Natural killer cell treated with Interleukin-12 subunit alpha and Interleukin-12 subunit beta and Interleukin-15 and Interleukin-18, amount 100 ng/mL, for 72 hours (primary cell): ENCODE measurements at regions not wholly inside any gene's neighbourhood (a gene's known extent, or its start where the extent isn't known, plus 50 kb on each side); places are given as distances from the start of the nearest gene placed in this dataset.
"Not testable (repeated sequence)": the region's sequence is repeated elsewhere in the genome, so short reads cannot be mapped to it uniquely, and the experiment has no call there.

Experiments used
- ATAC-seq, 2 donors: fragments of 150-1000 bp; cut with Tn5 transposase in 1 of 2; sonication (Bioruptor Pico), chemical (Tn5 transposase) in 1 of 2; 2 replicates each; pipeline ENCODE4 v1.10.0; 2021
- DNase-seq: peaks from one replicate; pipeline ENCODE4 v3.0.0; 2022; ENCODE audit warnings: low spot score
- H3K27ac Mint-ChIP-seq, 2 donors: 1 replicate in 1 of 2; 2 replicates in 1 of 2; pipeline ENCODE4 v1.8.0; 2022; ENCODE audit warnings: mixed read lengths in 2 of 2, mild to moderate bottlenecking in 1 of 2, moderate library complexity in 1 of 2
- H3K27me3 Mint-ChIP-seq, 2 donors: 1 replicate in 1 of 2; 2 replicates in 1 of 2; pipeline ENCODE4 v1.8.0; 2022; ENCODE audit warnings: mixed read lengths in 2 of 2
- H3K36me3 Mint-ChIP-seq: one replicate; pipeline ENCODE4 v1.8.0; 2022; ENCODE audit warnings: mixed read lengths
- H3K4me1 Mint-ChIP-seq, 2 donors: 1 replicate in 1 of 2; 2 replicates in 1 of 2; pipeline ENCODE4 v1.8.0; 2022; ENCODE audit warnings: low read depth in 2 of 2, mixed read lengths in 2 of 2, mild to moderate bottlenecking in 1 of 2
- H3K4me3 Mint-ChIP-seq: one replicate; pipeline ENCODE4 v1.8.0; 2022; ENCODE audit warnings: mixed read lengths
- H3K9me3 Mint-ChIP-seq: 2 replicates; pipeline ENCODE4 v1.8.0; 2022; ENCODE audit warnings: mixed read lengths

DNA sequence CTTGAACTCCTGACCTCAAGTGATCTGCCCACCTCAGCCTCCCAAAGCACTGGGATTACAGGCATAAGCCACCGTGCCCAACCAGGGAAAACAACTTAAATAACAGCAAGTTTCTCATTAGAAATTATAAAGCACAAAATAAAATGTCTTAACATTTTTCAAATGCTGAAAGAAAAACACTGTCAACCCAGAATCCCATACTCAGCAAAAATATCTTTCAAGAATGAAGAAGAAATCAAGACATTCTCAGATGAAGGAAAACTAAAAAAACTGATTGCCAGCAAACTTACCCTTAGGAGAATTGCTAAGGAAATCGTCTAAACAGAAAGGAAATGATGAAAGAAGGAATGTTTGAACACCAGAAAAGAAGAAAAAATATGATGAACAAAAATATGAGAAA, 191.1 kb upstream of the NR5A2 start:
- Mint-ChIP-seq H3K4me3 (no peak overlapping the region), H3K4me1 (no peaks in the 10 kb centered on the region), H3K36me3 (no peaks in the 10 kb centered on the region), H3K27ac (no peak overlapping the region), H3K27me3 (peaks cover 26 to 42% of the 10 kb centered on the region in 2 donors), H3K9me3 (peaks cover 3% of the 10 kb centered on the region)
- DNase-seq = no peak
- ATAC-seq = no peak

DNA sequence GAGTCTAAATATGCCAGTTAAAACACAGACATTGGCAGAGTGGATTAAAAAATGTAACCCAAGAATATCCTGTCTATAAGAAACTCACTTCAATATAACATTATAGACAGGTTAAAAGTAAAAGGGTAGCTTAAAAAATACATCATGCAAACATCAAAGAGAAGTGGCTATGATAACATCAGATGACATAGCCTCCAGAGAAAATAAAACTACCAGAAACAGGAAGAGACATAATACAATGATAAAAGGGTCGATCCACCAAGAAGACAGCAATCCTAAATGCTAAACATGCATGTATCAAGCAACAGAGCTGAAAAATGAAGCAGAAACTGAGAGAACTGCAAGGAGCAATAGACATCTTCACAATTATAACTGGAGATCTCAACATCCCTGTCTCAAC, 190.2 kb upstream of the NR5A2 start:
- peaks cover 3% of the 10 kb centered on the region for H3K9me3 Mint-ChIP-seq
- H3K36me3 Mint-ChIP-seq = no peaks in the 10 kb centered on the region
- no peak overlapping the region for H3K4me3 Mint-ChIP-seq
- H3K4me1 Mint-ChIP-seq = no peaks in the 10 kb centered on the region
- no peak for ATAC-seq
- DNase-seq = no peak
- H3K27ac Mint-ChIP-seq = no peak overlapping the region
- peaks cover 26 to 42% of the 10 kb centered on the region in 2 donors for H3K27me3 Mint-ChIP-seq

DNA sequence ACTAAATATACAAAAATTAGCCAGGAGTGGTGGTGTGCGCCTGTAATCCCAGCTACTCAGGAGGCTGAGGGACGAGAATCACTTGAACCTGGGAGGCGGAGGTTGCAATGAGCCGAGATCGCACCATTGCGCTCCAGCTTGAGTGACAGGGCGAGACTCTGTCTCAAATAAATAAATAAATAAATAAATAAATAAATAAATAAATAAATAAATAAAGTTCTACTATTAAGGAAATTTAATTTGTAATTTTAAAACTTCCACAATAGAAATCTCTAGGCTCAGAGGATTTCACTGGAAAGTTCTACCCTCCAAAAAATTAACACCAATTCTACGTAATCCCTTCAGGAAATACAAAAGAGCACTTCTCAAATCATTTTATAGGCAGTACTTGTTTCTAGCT, 187.9 kb upstream of the NR5A2 start:
- ATAC-seq, H3K36me3 Mint-ChIP-seq, DNase-seq, H3K4me1 Mint-ChIP-seq, H3K9me3 Mint-ChIP-seq, H3K27ac Mint-ChIP-seq, H3K4me3 Mint-ChIP-seq: not testable (repeated sequence)
- peaks cover 23 to 43% of the 10 kb centered on the region in 2 donors for H3K27me3 Mint-ChIP-seq

DNA sequence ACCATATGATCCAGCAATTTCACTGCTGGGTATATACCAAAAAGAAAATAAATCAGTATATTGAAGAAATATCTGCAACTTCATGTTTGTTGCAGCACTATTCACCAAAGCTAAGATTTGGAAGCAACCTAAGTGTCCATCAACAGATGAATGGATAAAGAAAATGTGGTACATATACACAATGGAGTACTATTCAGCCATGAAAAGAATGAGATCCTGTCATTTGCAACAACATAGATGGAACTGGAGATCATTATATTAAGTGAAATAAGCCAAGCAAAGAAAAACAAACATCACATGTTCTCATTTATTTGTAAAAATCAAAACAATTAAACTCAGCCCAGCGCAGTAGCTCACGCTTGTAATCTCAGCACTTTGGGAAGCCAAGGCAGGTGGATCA, 184.4 kb upstream of the NR5A2 start:
- H3K36me3 Mint-ChIP-seq, DNase-seq, H3K4me3 Mint-ChIP-seq, H3K4me1 Mint-ChIP-seq, H3K9me3 Mint-ChIP-seq, ATAC-seq, H3K27ac Mint-ChIP-seq: not testable (repeated sequence)
- H3K27me3 Mint-ChIP-seq = peaks cover 14 to 33% of the 10 kb centered on the region in 2 donors

DNA sequence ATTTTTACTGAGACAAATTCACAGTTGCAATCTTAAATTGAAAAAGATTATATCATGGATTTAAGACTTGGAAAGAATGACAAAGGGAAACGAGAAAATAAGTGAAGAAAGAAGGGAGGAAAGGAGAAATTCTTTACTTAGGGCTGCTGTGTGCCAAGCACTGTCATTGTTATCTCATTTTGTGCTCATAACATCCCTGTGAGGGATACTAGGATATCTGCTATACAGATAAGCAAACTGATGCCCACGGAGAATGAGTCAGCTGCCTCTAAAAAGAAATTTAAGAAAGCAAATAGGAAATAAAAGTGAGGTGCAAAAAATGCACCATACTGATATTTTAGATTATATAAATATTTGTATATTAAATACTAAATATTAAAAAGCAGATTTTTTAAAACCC, 183.6 kb upstream of the NR5A2 start:
- H3K27ac Mint-ChIP-seq = no peak overlapping the region
- DNase-seq (no peak), ATAC-seq (no peak)
- no peak overlapping the region for H3K4me3 Mint-ChIP-seq
- peaks cover 10 to 29% of the 10 kb centered on the region in 2 donors for H3K27me3 Mint-ChIP-seq
- peaks cover 2% of the 10 kb centered on the region for H3K9me3 Mint-ChIP-seq
- H3K36me3 Mint-ChIP-seq = no peaks in the 10 kb centered on the region
- H3K4me1 Mint-ChIP-seq = no peaks in the 10 kb centered on the region

DNA sequence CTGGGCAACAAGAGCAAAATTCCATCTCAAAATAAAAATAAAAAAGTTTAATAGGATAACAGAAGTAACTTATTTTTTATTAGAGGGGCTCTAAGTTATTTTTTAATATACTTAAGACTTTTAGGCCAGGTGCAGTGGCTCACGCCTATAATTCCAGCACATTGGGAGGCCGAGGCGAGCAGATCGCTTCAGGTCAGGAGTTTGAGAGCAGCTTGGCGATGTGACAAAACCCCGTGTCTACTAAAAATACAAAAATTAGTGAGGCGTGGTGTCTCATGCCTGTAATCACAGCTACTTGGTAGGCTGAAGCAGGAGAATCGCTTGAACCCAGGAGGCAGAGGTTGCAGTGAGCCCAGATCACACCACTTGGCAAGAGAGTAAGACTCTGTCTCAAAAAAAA, 180.5 kb upstream of the NR5A2 start:
- H3K27ac Mint-ChIP-seq = no peak overlapping the region
- no peaks in the 10 kb centered on the region for H3K36me3 Mint-ChIP-seq
- no peak overlapping the region for H3K4me3 Mint-ChIP-seq
- DNase-seq (no peak), ATAC-seq (no peak)
- no peaks in the 10 kb centered on the region for H3K4me1 Mint-ChIP-seq
- peaks cover 8 to 26% of the 10 kb centered on the region in 2 donors for H3K27me3 Mint-ChIP-seq
- H3K9me3 Mint-ChIP-seq = no peaks in the 10 kb centered on the region

DNA sequence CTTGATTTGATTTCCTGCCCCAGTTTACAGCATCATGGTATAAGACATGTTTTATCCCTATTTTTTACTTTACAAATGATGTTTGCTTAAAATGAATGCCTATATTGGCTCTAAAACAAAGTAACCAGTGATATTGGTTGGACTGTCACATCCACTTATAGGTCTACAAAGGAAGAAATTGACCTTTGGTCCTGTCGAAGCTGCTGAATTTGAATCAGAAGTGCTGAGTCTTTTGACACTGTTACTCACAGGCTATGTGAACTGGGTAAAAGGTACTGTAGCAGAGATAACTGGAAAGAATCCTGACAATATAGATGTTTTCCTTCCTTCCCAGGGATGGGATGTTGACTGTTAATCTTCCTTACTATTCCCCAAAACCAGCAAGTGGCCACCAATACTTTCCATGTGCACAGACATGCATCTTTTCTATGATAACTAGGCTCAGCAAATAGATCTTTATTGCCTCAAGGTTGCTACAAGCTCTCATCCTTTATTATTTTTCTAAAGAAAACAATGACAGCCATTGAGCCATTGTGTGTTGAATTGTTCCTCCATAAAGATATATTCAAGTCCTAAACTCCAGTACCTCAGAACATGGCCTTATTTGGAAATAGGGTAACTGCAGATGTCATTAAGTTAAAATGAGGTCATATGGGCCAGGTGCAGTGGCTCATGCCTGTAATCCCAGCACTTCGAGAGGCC, 175.9 kb upstream of the NR5A2 start:
- H3K9me3 Mint-ChIP-seq = no peaks in the 10 kb centered on the region
- H3K36me3 Mint-ChIP-seq = no peaks in the 10 kb centered on the region
- no peak for ATAC-seq
- no peak overlapping the region for H3K27ac Mint-ChIP-seq
- DNase-seq = no peak
- no peak overlapping the region for H3K4me3 Mint-ChIP-seq
- H3K4me1 Mint-ChIP-seq = no peaks in the 10 kb centered on the region
- peaks cover 16 to 26% of the 10 kb centered on the region in 2 donors for H3K27me3 Mint-ChIP-seq

DNA sequence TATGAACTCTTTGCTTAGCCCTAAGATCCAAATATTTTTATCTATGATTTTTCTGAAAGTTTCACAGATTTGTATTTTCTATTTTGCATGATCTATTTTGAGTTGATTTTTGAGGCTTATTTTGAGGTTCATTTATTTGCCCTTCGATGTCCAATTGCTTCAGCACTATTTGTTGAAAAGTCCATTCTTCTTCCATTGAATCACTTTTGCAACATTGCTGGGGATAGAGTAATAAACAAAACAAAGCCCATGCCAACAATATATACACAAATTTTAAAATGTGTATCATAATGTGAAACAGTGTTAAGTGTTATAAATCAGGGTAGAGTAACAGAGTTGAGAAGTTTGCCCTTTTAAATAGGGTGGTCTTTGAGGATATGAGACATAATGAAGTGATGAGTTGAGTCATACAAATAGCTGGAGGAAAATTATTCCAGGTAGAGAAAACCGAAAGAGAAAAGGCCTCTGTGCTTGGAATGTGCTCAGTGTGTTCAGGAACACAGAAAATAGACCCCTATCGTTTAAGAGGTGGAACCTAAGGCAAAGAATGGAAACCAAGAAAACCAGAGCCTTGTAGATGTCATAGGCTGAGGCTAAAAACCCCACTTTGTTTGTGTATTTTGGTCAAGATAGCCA, 172.7 kb upstream of the NR5A2 start:
- Mint-ChIP-seq H3K27ac (no peak overlapping the region), H3K27me3 (peaks cover 22 to 27% of the 10 kb centered on the region in 2 donors), H3K4me1 (peaks cover 6 to 9% of the 10 kb centered on the region in 2 donors), H3K9me3 (no peaks in the 10 kb centered on the region), H3K4me3 (no peak overlapping the region), H3K36me3 (no peaks in the 10 kb centered on the region)
- ATAC-seq (no peak), DNase-seq (no peak)

DNA sequence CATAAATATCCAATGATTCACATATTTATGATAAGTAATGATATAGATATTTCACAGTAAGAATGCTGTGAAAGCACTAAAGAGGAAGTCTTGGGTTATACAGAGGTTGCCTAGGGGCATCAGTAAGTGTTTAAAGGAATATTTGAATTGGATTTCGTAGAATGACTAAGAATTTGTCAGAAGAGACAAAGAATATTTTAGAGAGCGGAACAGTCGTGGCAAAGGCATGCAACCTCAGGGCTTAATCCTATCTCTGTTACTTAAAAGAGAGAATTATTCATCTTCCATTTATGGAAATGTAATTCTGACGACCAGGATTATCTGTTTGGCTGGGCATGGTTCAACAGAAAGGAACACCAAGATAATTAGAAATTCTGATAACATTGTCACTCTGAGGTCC, 171.9 kb upstream of the NR5A2 start:
- H3K27ac Mint-ChIP-seq = no peak overlapping the region
- no peaks in the 10 kb centered on the region for H3K36me3 Mint-ChIP-seq
- peaks cover 6 to 9% of the 10 kb centered on the region in 2 donors for H3K4me1 Mint-ChIP-seq
- H3K27me3 Mint-ChIP-seq = peaks cover 22 to 28% of the 10 kb centered on the region in 2 donors
- ATAC-seq (no peak), DNase-seq (no peak)
- no peaks in the 10 kb centered on the region for H3K9me3 Mint-ChIP-seq
- H3K4me3 Mint-ChIP-seq = no peak overlapping the region

DNA sequence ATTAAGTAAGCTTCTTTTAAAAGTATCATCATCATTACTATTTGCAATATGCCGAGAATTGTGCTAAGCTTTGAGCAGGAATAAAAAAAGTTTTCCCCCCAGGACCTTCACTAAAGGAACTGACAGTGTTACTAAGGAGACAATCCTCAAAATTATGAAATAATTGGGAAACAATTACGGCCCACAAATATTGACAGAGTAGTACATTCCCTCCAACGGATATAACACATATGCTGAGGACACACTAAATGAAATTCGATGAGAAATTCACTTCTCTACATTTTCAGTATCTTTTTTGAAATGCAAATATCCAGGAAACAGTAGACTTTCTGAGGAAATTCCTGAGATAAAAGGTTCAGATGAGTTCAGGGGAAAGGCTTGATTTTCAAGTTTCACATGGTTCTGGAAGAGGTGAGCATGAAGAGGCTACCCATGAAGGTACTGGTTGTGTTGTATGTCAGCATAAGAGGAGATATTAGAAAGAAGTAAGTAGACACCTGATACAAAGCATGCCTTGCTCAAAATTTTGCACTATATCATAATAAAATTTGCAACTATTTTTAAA, 171.2 kb upstream of the NR5A2 start:
- no peak overlapping the region for H3K27ac Mint-ChIP-seq
- no peak for DNase-seq
- no peak overlapping the region for H3K4me3 Mint-ChIP-seq

DNA sequence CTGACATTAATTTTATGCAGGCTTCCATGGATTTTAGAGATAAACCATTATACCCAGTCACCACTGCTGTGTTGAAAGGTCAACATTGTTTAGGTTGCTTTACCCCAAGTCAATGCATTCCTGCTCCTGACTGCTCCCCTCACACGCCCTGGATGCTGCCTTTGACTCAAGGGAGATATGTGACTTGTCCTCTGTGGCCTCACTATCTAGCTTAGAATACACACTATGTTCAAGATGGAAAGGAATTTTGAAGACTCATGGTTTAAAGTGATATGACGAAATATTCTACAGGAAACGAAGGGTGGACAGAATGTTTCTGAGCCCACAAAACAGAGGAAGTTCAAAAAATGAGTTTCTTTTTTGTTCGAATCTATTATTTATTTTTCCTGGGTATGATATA, 170.4 kb upstream of the NR5A2 start:
- H3K9me3 Mint-ChIP-seq = no peaks in the 10 kb centered on the region
- H3K4me1 Mint-ChIP-seq = peaks cover 6 to 9% of the 10 kb centered on the region in 2 donors
- no peaks in the 10 kb centered on the region for H3K36me3 Mint-ChIP-seq
- no peak overlapping the region for H3K27ac Mint-ChIP-seq
- DNase-seq (no peak), ATAC-seq (no peak)
- no peak overlapping the region for H3K4me3 Mint-ChIP-seq
- H3K27me3 Mint-ChIP-seq = peaks cover 22 to 28% of the 10 kb centered on the region in 2 donors

More for the DNA sequence above, 171.2 kb upstream of the NR5A2 start:
- ATAC-seq = no peak
- no peaks in the 10 kb centered on the region for H3K9me3 Mint-ChIP-seq
- peaks cover 6 to 9% of the 10 kb centered on the region in 2 donors for H3K4me1 Mint-ChIP-seq
- peaks cover 22 to 28% of the 10 kb centered on the region in 2 donors for H3K27me3 Mint-ChIP-seq
- H3K36me3 Mint-ChIP-seq = no peaks in the 10 kb centered on the region

DNA sequence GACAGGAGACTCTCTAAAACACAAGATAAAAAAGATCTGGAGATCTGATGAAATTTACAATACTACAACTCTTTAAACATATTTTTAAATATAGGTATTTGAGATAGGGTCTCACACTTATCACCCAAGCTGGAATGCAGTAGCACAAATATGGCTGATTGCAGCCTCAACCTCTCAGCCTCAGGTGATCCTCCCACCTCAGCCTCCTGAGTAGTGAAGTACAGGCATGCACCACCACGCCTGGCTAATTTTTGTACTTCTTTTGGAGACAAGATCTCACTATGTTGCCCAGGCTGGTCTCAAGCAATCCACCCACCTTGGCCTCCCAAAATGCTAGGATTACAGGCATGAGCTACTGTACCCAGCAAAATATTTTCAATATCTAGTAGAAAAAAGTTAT, 170.0 kb upstream of the NR5A2 start:
- no peaks in the 10 kb centered on the region for H3K9me3 Mint-ChIP-seq
- H3K4me3 Mint-ChIP-seq = no peak overlapping the region
- no peak overlapping the region for H3K27ac Mint-ChIP-seq
- H3K4me1 Mint-ChIP-seq = peaks cover 6 to 9% of the 10 kb centered on the region in 2 donors
- H3K27me3 Mint-ChIP-seq = peaks cover 22 to 28% of the 10 kb centered on the region in 2 donors
- ATAC-seq (no peak), DNase-seq (no peak)
- H3K36me3 Mint-ChIP-seq = no peaks in the 10 kb centered on the region

DNA sequence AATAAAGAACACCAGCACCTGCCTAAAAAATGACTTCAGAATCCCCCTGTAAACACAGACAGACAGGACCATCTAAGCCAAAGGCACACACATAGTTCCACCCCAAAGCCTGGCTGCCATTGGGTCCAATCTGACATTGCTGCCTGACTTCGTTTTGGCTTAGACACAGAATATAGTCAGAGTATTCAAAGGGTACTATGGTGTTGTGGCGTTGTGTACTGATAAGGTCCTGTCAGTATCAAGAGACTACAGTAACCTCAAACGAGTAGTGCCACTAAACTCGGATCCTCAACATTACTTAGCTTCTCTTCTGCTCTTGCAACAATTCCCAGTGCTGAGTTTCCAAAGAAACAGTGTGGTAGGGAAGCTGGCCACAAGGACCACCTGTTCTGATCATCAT, 169.3 kb upstream of the NR5A2 start:
- DNase-seq (no peak), ATAC-seq (peak in 1 of 2 donors; percentile 24)
- no peaks in the 10 kb centered on the region for H3K36me3 Mint-ChIP-seq
- peaks cover 6 to 9% of the 10 kb centered on the region in 2 donors for H3K4me1 Mint-ChIP-seq
- peaks cover 22 to 28% of the 10 kb centered on the region in 2 donors for H3K27me3 Mint-ChIP-seq
- no peaks in the 10 kb centered on the region for H3K9me3 Mint-ChIP-seq
- H3K4me3 Mint-ChIP-seq = no peak overlapping the region
- H3K27ac Mint-ChIP-seq = no peak overlapping the region

DNA sequence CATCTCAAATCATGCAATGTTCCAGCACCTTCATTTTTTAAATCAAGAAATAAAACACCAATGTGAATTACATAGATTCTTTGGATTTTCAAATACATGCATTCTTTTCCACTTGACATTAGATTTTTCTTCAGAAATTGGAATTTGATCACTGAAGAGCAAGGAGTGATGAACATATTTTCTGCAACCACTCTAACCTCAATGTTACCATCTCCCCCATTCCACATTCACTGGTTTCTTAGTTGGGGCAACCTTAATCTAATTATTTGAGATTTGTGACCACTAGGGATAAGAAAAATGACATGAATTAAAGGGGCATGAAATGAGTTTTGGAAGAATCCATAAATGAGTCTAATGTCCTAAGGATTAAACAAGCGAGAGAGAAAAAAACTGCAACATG, 168.7 kb upstream of the NR5A2 start:
- Mint-ChIP-seq H3K4me3 (no peak overlapping the region), H3K9me3 (no peaks in the 10 kb centered on the region), H3K27ac (no peak overlapping the region), H3K4me1 (peaks cover 6 to 9% of the 10 kb centered on the region in 2 donors), H3K27me3 (peaks cover 22 to 25% of the 10 kb centered on the region in 2 donors), H3K36me3 (no peaks in the 10 kb centered on the region)
- ATAC-seq (no peak), DNase-seq (no peak)
